Bronchial epithelial cell (primary cell): ENCODE measurements at regions not wholly inside any gene's neighbourhood (a gene's known extent, or its start where the extent isn't known, plus 50 kb on each side); places are given as distances from the start of the nearest gene placed in this dataset.

Source experiments
- DNase-seq: peaks from one replicate; pipeline ENCODE4 v3.0.0-alpha.2; 2010; ENCODE audit warnings: low read depth
- FAIRE-seq: peaks from 2 replicates; lab custom pipeline; 2011; peaks lifted over from hg19 to GRCh38; lab: Jason Lieb, UNC
- H3K27me3 ChIP-seq: 2 replicates; pipeline ENCODE4 v1.5.1; 2011; ENCODE audit warnings: low read length; ENCODE audit not compliant: control insufficient read depth, insufficient read depth
- H3K36me3 ChIP-seq: 2 replicates; pipeline ENCODE4 v1.5.1; 2011; ENCODE audit warnings: low read length; ENCODE audit not compliant: control insufficient read depth, insufficient read depth
- H3K4me3 ChIP-seq: 2 replicates; pipeline ENCODE4 v1.5.1; 2011; ENCODE audit warnings: mild to moderate bottlenecking, low read depth, low read length, control low read depth
- CTCF ChIP-seq: IDR thresholded peaks from 2 replicates; pipeline ENCODE4 v1.5.1; 2011; ENCODE audit warnings: mild to moderate bottlenecking, moderate library complexity, low read length, control low read depth, inconsistent platforms; ENCODE audit not compliant: insufficient read depth, severe bottlenecking

- no peaks in the 10 kb centered on the region for H3K36me3 ChIP-seq
- FAIRE-seq = no peak
- TF ChIP-seq CTCF = no peak
- H3K27me3 ChIP-seq = no peaks in the 10 kb centered on the region
- no peak overlapping the region for H3K4me3 ChIP-seq
- no peak for DNase-seq
These were observed 77.5 kb upstream of the SALL3 start for GRCh38 chr18:78901923-78902794.

GRCh38 chr18:78902795-78903435 is 76.7 kb upstream of the SALL3 start:
- Histone ChIP-seq H3K27me3 (no peaks in the 10 kb centered on the region), H3K36me3 (no peaks in the 10 kb centered on the region), H3K4me3 (no peak overlapping the region)
- FAIRE-seq = no peak
- DNase-seq = no peak
- no peak for TF ChIP-seq CTCF

- no peaks in the 10 kb centered on the region for H3K36me3 ChIP-seq
- no peak overlapping the region for H3K4me3 ChIP-seq
- H3K27me3 ChIP-seq = no peaks in the 10 kb centered on the region
- TF ChIP-seq CTCF = no peak
- no peak for DNase-seq
- FAIRE-seq = no peak
These were observed 76.0 kb upstream of the SALL3 start for GRCh38 chr18:78903436-78904178.

GRCh38 chr18:78904179-78904531 is 75.5 kb upstream of the SALL3 start:
- Histone ChIP-seq H3K4me3 (no peak overlapping the region), H3K36me3 (no peaks in the 10 kb centered on the region), H3K27me3 (no peaks in the 10 kb centered on the region)
- TF ChIP-seq CTCF = no peak
- FAIRE-seq = no peak
- DNase-seq = no peak

GRCh38 chr18:78905334-78905733 is 74.3 kb upstream of the SALL3 start:
- H3K4me3 ChIP-seq = no peak overlapping the region
- no peak for TF ChIP-seq CTCF
- H3K27me3 ChIP-seq = no peaks in the 10 kb centered on the region
- FAIRE-seq (no peak), DNase-seq (no peak)
- no peaks in the 10 kb centered on the region for H3K36me3 ChIP-seq
